B cell (primary cell): ENCODE measurements at regions not wholly inside any gene's neighbourhood (a gene's known extent, or its start where the extent isn't known, plus 50 kb on each side); places are given as distances from the start of the nearest gene placed in this dataset.

ENCODE experiments used
- ATAC-seq: fragments of 200-7000 bp; cut with Tn5 transposase; one replicate; pipeline ENCODE4 v1.10.0; 2021; ENCODE audit warnings: low read depth, mild to moderate bottlenecking, moderate number of reproducible peaks, moderate library complexity
- CTCF ChIA-PET: fragments of 350-600 bp; sonication (Branson Sonifier 250); formaldehyde crosslinking; loops from one replicate; lab custom pipeline; 2021; ENCODE audit warnings: antibody characterized with exemption, inconsistent platforms; lab: Charles Lee
- POLR2A ChIA-PET: fragments of 350-600 bp; sonication (Branson Sonifier 250); formaldehyde crosslinking; loops from one replicate; lab custom pipeline; 2021; ENCODE audit warnings: antibody characterized with exemption; lab: Charles Lee
- DNase-seq: peaks from one replicate; pipeline ENCODE4 v3.0.0; 2013
- H2AFZ ChIP-seq: 2 replicates; pipeline ENCODE4 v1.6.1; 2012; ENCODE audit warnings: mild to moderate bottlenecking, low read depth, low read length; ENCODE audit not compliant: insufficient read depth, poor library complexity, severe bottlenecking
- H3K27ac ChIP-seq, 2 donors: 1 replicate in 1 of 2; 2 replicates in 1 of 2; pipeline ENCODE4 v1.5.1; 2012 to 2013; ENCODE audit warnings: low read length in 2 of 2, mild to moderate bottlenecking in 2 of 2, moderate library complexity in 1 of 2
- H3K27me3 ChIP-seq, 4 experiments: fragments of 200-600 bp in 1 of 4; sonication (generic) in 1 of 4; replicated peaks in 1 of 4; 1 replicate in 2 of 4; 2 replicates in 2 of 4; pipeline versions ENCODE4 v1.6.1 to v1.7.0; 2013 to 2016; ENCODE audit warnings: low read length in 3 of 4, mild to moderate bottlenecking in 2 of 4, mixed read lengths in 1 of 4, moderate library complexity in 1 of 4; ENCODE audit not compliant: insufficient read depth in 4 of 4, control insufficient read depth in 3 of 4; ENCODE audit errors: control extremely low read depth in 1 of 4
- H3K36me3 ChIP-seq, 2 experiments: replicated peaks in 1 of 2; 1 replicate in 1 of 2; 2 replicates in 1 of 2; pipeline versions ENCODE4 v1.6.1 to v1.7.1; 2013; ENCODE audit warnings: low read length in 1 of 2; ENCODE audit not compliant: insufficient read depth in 2 of 2, control insufficient read depth in 1 of 2; ENCODE audit errors: control extremely low read depth in 1 of 2, extremely low read depth in 1 of 2
- H3K4me1 ChIP-seq, 2 donors: fragments of 200-600 bp in 1 of 2; sonication (generic) in 1 of 2; 1 replicate in 1 of 2; 2 replicates in 1 of 2; pipeline versions ENCODE4 v1.5.1 to v1.6.1; 2013 to 2017; ENCODE audit warnings: low read length in 2 of 2; ENCODE audit not compliant: control insufficient read depth in 2 of 2, insufficient read depth in 2 of 2
- H3K4me2 ChIP-seq: replicated peaks from 2 replicates; pipeline ENCODE3; 2012; ENCODE audit warnings: mild to moderate bottlenecking, low read depth, low read length; ENCODE audit not compliant: poor library complexity, severe bottlenecking
- H3K4me3 ChIP-seq, 5 experiments: fragments of 200-600 bp in 1 of 5; sonication (generic) in 1 of 5; 1 replicate in 3 of 5; 2 replicates in 2 of 5; pipeline versions ENCODE4 v1.5.1 to v1.7.0; 2011 to 2016; ENCODE audit warnings: low read length in 4 of 5, mild to moderate bottlenecking in 4 of 5, low read depth in 2 of 5, control low read depth in 1 of 5, moderate library complexity in 1 of 5; ENCODE audit not compliant: insufficient read depth in 1 of 5; ENCODE audit errors: control extremely low read depth in 1 of 5, extremely low read depth in 1 of 5
- H3K79me2 ChIP-seq: fragments of 200-600 bp; sonication (generic); one replicate; pipeline ENCODE4 v1.6.0; 2016; ENCODE audit warnings: low read length; ENCODE audit not compliant: control insufficient read depth, insufficient read depth
- H3K9ac ChIP-seq: fragments of 200-600 bp; sonication (generic); 2 replicates; pipeline ENCODE4 v1.6.1; 2017; ENCODE audit warnings: mild to moderate bottlenecking, low read length, moderate library complexity
- H3K9me3 ChIP-seq, 3 donors: one replicate each; pipeline versions ENCODE4 v1.6.1 to v1.7.1; 2013; ENCODE audit warnings: low read length in 2 of 3; ENCODE audit not compliant: control insufficient read depth in 2 of 3, insufficient read depth in 1 of 3; ENCODE audit errors: control extremely low read depth in 1 of 3
- H4K20me1 ChIP-seq: 2 replicates; pipeline ENCODE4 v1.6.0; 2012; ENCODE audit warnings: mild to moderate bottlenecking, low read length; ENCODE audit not compliant: insufficient read depth, control insufficient read depth, poor library complexity, severe bottlenecking
- H3K27ac Mint-ChIP-seq: one replicate; pipeline ENCODE4 v1.8.0; 2021; ENCODE audit warnings: mixed read lengths
- H3K27me3 Mint-ChIP-seq: one replicate; pipeline ENCODE4 v1.8.0; 2021; ENCODE audit warnings: mixed read lengths
- H3K4me1 Mint-ChIP-seq: one replicate; pipeline ENCODE4 v1.8.0; 2021; ENCODE audit warnings: mixed read lengths
- H3K4me3 Mint-ChIP-seq: one replicate; pipeline ENCODE4 v1.8.0; 2021; ENCODE audit warnings: mixed read lengths
- H3K9me3 Mint-ChIP-seq: one replicate; pipeline ENCODE4 v1.8.0; 2022; ENCODE audit warnings: mixed read lengths; ENCODE audit not compliant: insufficient read depth
- EZH2 ChIP-seq: IDR thresholded peaks from 2 replicates; pipeline ENCODE4 v1.6.1; 2012; ENCODE audit warnings: borderline replicate concordance, low read depth, mild to moderate bottlenecking, moderate library complexity, low read length; ENCODE audit not compliant: insufficient read depth, poor library complexity, severe bottlenecking
- WGBS: methylation state at CpG from one replicate; pipeline ENCODE4 v1.1.5; 2013; ENCODE audit warnings: missing lambda C conversion rate; ENCODE audit not compliant: insufficient coverage; 5-methylcytosine and 5-hydroxymethylcytosine counted together
- intact Hi-C: fragments of 100-400 bp; cut with micrococcal nuclease; formaldehyde crosslinking; loops from one replicate; pipeline ENCODE4 v1.10.0; 2022
- TF ChIP-seq, protein P1 (sequence below): fragments of 200-600 bp; IDR thresholded peaks from one replicate; pipeline ENCODE4 v1.8.0; 2022; ENCODE audit warnings: antibody characterized with exemption, mild to moderate bottlenecking

DNA sequence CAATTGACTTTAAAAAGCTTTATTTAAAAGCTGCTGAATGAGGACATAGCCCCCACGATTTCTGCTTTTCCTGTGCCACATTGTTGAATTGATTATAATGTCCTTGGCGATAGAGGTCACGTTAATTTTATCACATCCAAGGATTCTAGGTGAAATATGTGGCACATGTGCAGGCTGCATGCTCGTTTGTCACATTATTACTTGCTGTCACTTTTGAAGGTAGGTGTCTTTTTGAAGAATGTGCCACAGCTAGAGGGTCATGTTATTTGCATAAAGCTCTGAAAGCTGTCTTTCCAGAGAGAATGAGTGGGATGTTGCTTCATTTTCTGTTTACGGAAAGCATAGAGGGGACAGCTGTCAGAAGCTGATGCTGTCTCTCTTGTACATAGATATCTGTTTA is 927.6 kb upstream of the ATXN8OS start:
- Histone ChIP-seq H3K4me1 (no peaks in the 10 kb centered on the region), H3K9me3 (no peaks in the 10 kb centered on the region), H3K9ac (no peak overlapping the region), H4K20me1 (no peaks in the 10 kb centered on the region), H3K4me2 (no peak overlapping the region), H2AFZ (no peak overlapping the region), H3K27me3 (no peaks in the 10 kb centered on the region), H3K27ac (no peak overlapping the region), H3K4me3 (no peak overlapping the region), H3K79me2 (no peaks in the 10 kb centered on the region), H3K36me3 (no peaks in the 10 kb centered on the region)
- ChIA-PET CTCF (no interaction called here), POLR2A (no interaction called here)
- no peak overlapping the region for H3K4me3 Mint-ChIP-seq
- DNase-seq (no peak), ATAC-seq (no peak)
- H3K27ac Mint-ChIP-seq = no peak overlapping the region
- 69% methylated on average over 1 of the region's 5 CpGs for WGBS
- intact Hi-C loops = no loop called here
- H3K9me3 Mint-ChIP-seq = peaks cover 2% of the 10 kb centered on the region
- H3K4me1 Mint-ChIP-seq = no peaks in the 10 kb centered on the region
- TF ChIP-seq, protein P1, sequence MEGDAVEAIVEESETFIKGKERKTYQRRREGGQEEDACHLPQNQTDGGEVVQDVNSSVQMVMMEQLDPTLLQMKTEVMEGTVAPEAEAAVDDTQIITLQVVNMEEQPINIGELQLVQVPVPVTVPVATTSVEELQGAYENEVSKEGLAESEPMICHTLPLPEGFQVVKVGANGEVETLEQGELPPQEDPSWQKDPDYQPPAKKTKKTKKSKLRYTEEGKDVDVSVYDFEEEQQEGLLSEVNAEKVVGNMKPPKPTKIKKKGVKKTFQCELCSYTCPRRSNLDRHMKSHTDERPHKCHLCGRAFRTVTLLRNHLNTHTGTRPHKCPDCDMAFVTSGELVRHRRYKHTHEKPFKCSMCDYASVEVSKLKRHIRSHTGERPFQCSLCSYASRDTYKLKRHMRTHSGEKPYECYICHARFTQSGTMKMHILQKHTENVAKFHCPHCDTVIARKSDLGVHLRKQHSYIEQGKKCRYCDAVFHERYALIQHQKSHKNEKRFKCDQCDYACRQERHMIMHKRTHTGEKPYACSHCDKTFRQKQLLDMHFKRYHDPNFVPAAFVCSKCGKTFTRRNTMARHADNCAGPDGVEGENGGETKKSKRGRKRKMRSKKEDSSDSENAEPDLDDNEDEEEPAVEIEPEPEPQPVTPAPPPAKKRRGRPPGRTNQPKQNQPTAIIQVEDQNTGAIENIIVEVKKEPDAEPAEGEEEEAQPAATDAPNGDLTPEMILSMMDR = no peak
- no peak for TF ChIP-seq EZH2
- no peaks in the 10 kb centered on the region for H3K27me3 Mint-ChIP-seq

DNA sequence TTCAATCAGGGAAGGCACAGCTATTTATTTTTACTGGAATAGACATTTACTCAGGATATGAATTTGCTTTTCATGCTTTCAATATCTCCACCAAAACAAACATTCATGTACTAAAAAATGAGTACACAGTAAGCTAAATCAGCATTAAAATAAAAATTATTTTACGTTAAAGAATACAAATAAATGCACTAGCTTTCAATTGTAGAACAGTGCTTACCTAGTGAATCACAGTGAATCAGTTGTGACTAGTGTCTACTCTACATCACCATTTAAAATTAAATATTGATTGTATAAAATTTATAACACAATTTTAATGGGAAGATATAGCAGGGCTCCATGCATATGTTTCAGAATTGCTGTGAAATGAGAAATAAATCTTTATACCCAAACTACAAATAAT is 929.6 kb upstream of the ATXN8OS start:
- intact Hi-C loops = no loop called here
- Histone ChIP-seq H3K4me3 (no peak overlapping the region), H3K79me2 (no peaks in the 10 kb centered on the region), H3K36me3 (no peaks in the 10 kb centered on the region), H3K27me3 (no peaks in the 10 kb centered on the region), H3K4me2 (no peak overlapping the region), H3K9me3 (no peaks in the 10 kb centered on the region), H3K9ac (no peak overlapping the region), H4K20me1 (no peaks in the 10 kb centered on the region), H3K4me1 (no peaks in the 10 kb centered on the region), H2AFZ (no peak overlapping the region), H3K27ac (no peak overlapping the region)
- Mint-ChIP-seq H3K9me3 (peaks cover 2% of the 10 kb centered on the region), H3K4me1 (no peaks in the 10 kb centered on the region), H3K27me3 (no peaks in the 10 kb centered on the region), H3K27ac (no peak overlapping the region), H3K4me3 (no peak overlapping the region)
- CTCF ChIA-PET = no interaction called here
- no CpG with 5 or more reads among the region's 1 CpG for WGBS
- TF ChIP-seq, protein P1 = no peak
- DNase-seq (no peak), ATAC-seq (no peak)
- POLR2A ChIA-PET = no interaction called here
